Keratinocyte (primary cell): ENCODE measurements at regions not wholly inside any gene's neighbourhood (a gene's known extent, or its start where the extent isn't known, plus 50 kb on each side); places are given as distances from the start of the nearest gene placed in this dataset.

Experiments
- CTCF ChIP-seq, 3 experiments: IDR thresholded peaks in 1 of 3; conservative IDR thresholded peaks in 1 of 3; optimal IDR thresholded peaks in 1 of 3; 2 replicates in 2 of 3; 3 replicates in 1 of 3; pipeline versions ENCODE3 to v1.5.1; 2011; ENCODE audit warnings: low read length in 3 of 3, mild to moderate bottlenecking in 3 of 3, moderate library complexity in 2 of 3, control low read depth in 1 of 3, inconsistent platforms in 1 of 3; ENCODE audit not compliant: insufficient read depth in 2 of 3; ENCODE audit errors: extremely low read depth in 1 of 3
- EZH2 ChIP-seq: IDR thresholded peaks from one replicate; pipeline ENCODE4 v1.6.1; 2012; ENCODE audit warnings: inconsistent platforms, mild to moderate bottlenecking, low read length, moderate library complexity

- no peak for TF ChIP-seq CTCF (optimal IDR thresholded peaks at IDR 0.05 in 1 of 3, IDR thresholded peaks at IDR 0.05 in 1 of 3, conservative IDR thresholded peaks at IDR 0.05 in 1 of 3; ENCODE audit: extremely low read depth in 1 of 3, insufficient read depth in 2 of 3, low read length in 3 of 3)
- no peak for TF ChIP-seq EZH2
Observed at GRCh38 chr7:112575864-112576263, 95.1 kb downstream of the LSMEM1 start.
